ENCODE measurements at regions not wholly inside any gene's neighbourhood (a gene's known extent, or its start where the extent isn't known, plus 50 kb on each side); places are given as distances from the start of the nearest gene placed in this dataset.

DNA sequence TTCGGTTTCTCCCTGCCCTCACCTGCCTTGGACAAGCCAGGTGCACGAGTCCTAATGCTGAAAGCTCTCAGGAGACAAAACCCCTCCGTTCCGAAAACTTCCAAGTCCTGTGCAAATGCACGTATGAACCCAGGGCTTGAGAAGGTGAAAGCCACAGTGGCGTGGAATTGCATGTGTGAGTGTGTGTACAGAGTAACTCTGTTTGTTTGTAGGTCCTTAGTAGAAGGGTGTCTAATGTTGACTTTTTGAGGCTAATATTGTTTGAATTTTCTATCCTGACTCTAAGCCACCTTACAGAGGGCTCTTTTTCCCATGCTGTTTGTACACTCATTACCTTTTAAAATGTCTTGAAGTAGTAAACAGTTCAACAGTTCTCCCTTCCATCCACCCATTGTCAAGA lies 129.1 kb downstream of the FOXA2 start:
- Histone ChIP-seq H3K14ac (ENCODE audit: insufficient read depth, low read length) (no peak overlapping the region), H2BK12ac (ENCODE audit: insufficient read length, low read depth, low read length) (no peak overlapping the region), H3K23ac (ENCODE audit: insufficient read length, low read depth, low read length) (no peak overlapping the region), H3K27me3 (ENCODE audit: insufficient read depth, low read length) (peaks cover 20% of the 10 kb centered on the region), H2BK15ac (ENCODE audit: low read depth, low read length) (no peak overlapping the region), H4K91ac (ENCODE audit: insufficient read length, low read depth, low read length) (no peak overlapping the region), H4K20me1 (ENCODE audit: control insufficient read depth, insufficient read depth, insufficient read length) (no peaks in the 10 kb centered on the region), H2BK20ac (ENCODE audit: low read depth, low read length, poor library complexity, severe bottlenecking) (no peak overlapping the region), H3K27ac (ENCODE audit: insufficient read length, low read depth, low read length) (no peak overlapping the region), H3K9ac (ENCODE audit: extremely low read depth, insufficient read length, low read length) (no peak overlapping the region), H4K5ac (ENCODE audit: insufficient read length, low read depth, low read length) (no peak overlapping the region), H3K4me2 (ENCODE audit: insufficient read depth, insufficient read length, low read length) (no peak overlapping the region), H3K18ac (ENCODE audit: insufficient read length, low read depth, low read length) (no peak overlapping the region), H3K56ac (ENCODE audit: insufficient read length, low read depth, low read length) (no peak overlapping the region), H3K79me1 (ENCODE audit: insufficient read depth, low read depth, low read length, poor library complexity, severe bottlenecking) (no peaks in the 10 kb centered on the region), H2BK5ac (ENCODE audit: insufficient read length, low read length) (no peak overlapping the region), H3K9me3 (ENCODE audit: control insufficient read depth, low read depth, low read length) (no peaks in the 10 kb centered on the region), H2AFZ (ENCODE audit: low read length) (no peak overlapping the region), H3K4me1 (ENCODE audit: insufficient read depth, low read length) (peaks cover 2% of the 10 kb centered on the region; the same call in 1 of the 2 replicates), H3T11ph (ENCODE audit: low read length) (no peak overlapping the region), H2AK5ac (ENCODE audit: insufficient read length, low read length) (no peak overlapping the region), H4K8ac (replicated peaks; ENCODE audit: insufficient read length, low read depth, low read length) (no peak overlapping the region), H3K23me2 (ENCODE audit: insufficient read length, low read depth, low read length, poor library complexity, severe bottlenecking) (no peaks in the 10 kb centered on the region), H2BK120ac (ENCODE audit: low read depth, low read length, poor library complexity, severe bottlenecking) (no peak overlapping the region), H3K4ac (ENCODE audit: low read depth, low read length) (no peak overlapping the region), H3K79me2 (ENCODE audit: insufficient read depth, low read length) (no peaks in the 10 kb centered on the region)
- TF ChIP-seq, protein P1, sequence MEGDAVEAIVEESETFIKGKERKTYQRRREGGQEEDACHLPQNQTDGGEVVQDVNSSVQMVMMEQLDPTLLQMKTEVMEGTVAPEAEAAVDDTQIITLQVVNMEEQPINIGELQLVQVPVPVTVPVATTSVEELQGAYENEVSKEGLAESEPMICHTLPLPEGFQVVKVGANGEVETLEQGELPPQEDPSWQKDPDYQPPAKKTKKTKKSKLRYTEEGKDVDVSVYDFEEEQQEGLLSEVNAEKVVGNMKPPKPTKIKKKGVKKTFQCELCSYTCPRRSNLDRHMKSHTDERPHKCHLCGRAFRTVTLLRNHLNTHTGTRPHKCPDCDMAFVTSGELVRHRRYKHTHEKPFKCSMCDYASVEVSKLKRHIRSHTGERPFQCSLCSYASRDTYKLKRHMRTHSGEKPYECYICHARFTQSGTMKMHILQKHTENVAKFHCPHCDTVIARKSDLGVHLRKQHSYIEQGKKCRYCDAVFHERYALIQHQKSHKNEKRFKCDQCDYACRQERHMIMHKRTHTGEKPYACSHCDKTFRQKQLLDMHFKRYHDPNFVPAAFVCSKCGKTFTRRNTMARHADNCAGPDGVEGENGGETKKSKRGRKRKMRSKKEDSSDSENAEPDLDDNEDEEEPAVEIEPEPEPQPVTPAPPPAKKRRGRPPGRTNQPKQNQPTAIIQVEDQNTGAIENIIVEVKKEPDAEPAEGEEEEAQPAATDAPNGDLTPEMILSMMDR (conservative IDR thresholded peaks at IDR 0.05): no peak
- Mint-ChIP-seq H3K9me3 (no peaks in the 10 kb centered on the region; a peak in 1 of 5 replicates), H3K36me3 (ENCODE audit: insufficient read depth in 1 of 3, low read depth in 3 of 3) (no peaks in the 10 kb centered on the region), H3K27ac (no peak overlapping the region), H3K4me3 (no peak overlapping the region; a peak in 1 of 5 replicates), H3K4me1 (peaks cover 15 to 20% of the 10 kb centered on the region in 2 experiments), H3K27me3 (ENCODE audit: low read depth) (peaks cover 100% of the 10 kb centered on the region)
- no peak for DNase-seq
- WGBS (ENCODE audit: extremely low coverage, insufficient read length, low lambda C conversion rate): no CpG with 5 or more reads among the region's 6 CpGs

Data from H9 (cell line).